GM23338 (cell line): ENCODE measurements at regions not wholly inside any gene's neighbourhood (a gene's known extent, or its start where the extent isn't known, plus 50 kb on each side); places are given as distances from the start of the nearest gene placed in this dataset.

Experiments
- ATAC-seq: fragments of 200-7000 bp; cut with Tn5 transposase; 3 replicates; pipeline ENCODE4 v1.9.1; 2020
- DNase-seq: peaks from one replicate; pipeline ENCODE4 v3.0.0-alpha.2; 2015; ENCODE audit warnings: low spot score
- H2AFZ ChIP-seq: fragments of 200-600 bp; sonication (generic); 2 replicates; pipeline ENCODE4 v1.8.0; 2016; ENCODE audit warnings: antibody characterized with exemption, mild to moderate bottlenecking, moderate library complexity
- H3F3A ChIP-seq: fragments of 200-600 bp; sonication (generic); replicated peaks from 2 replicates; pipeline ENCODE4 v1.8.0; 2017; ENCODE audit warnings: antibody characterized with exemption, mixed run types, low read depth
- H3K27ac ChIP-seq: fragments of 200-600 bp; sonication (generic); 2 replicates; pipeline ENCODE4 v1.6.1; 2016; ENCODE audit warnings: low read depth
- H3K27me3 ChIP-seq: fragments of 200-600 bp; sonication (generic); 2 replicates; pipeline ENCODE4 v1.8.0; 2016; ENCODE audit warnings: mild to moderate bottlenecking, mixed run types, moderate library complexity; ENCODE audit not compliant: insufficient read depth
- H3K36me3 ChIP-seq: fragments of 200-600 bp; sonication (generic); 2 replicates; pipeline ENCODE4 v1.8.0; 2016; ENCODE audit warnings: mild to moderate bottlenecking; ENCODE audit not compliant: insufficient read depth
- H3K4me1 ChIP-seq: fragments of 200-600 bp; sonication (generic); 2 replicates; pipeline ENCODE4 v1.8.0; 2016; ENCODE audit warnings: mild to moderate bottlenecking, moderate library complexity; ENCODE audit not compliant: insufficient read depth
- H3K4me2 ChIP-seq: fragments of 200-600 bp; sonication (generic); 2 replicates; pipeline ENCODE4 v1.7.1; 2017; ENCODE audit warnings: mixed run types
- H3K4me3 ChIP-seq: fragments of 200-600 bp; sonication (generic); 2 replicates; pipeline ENCODE4 v1.6.1; 2016; ENCODE audit warnings: mixed run types
- H3K79me2 ChIP-seq: fragments of 200-600 bp; sonication (generic); replicated peaks from 2 replicates; pipeline ENCODE4 v1.8.0; 2017; ENCODE audit warnings: mild to moderate bottlenecking; ENCODE audit not compliant: insufficient read depth
- H3K9me2 ChIP-seq: fragments of 200-600 bp; sonication (generic); 2 replicates; pipeline ENCODE4 v1.8.0; 2017; ENCODE audit not compliant: insufficient read depth
- H4K20me1 ChIP-seq: fragments of 200-600 bp; sonication (generic); replicated peaks from 2 replicates; pipeline ENCODE4 v1.8.0; 2017; ENCODE audit warnings: mild to moderate bottlenecking; ENCODE audit not compliant: insufficient read depth
- H3K27ac Mint-ChIP-seq: 2 replicates; pipeline ENCODE4 v1.8.0; 2020; ENCODE audit warnings: inconsistent platforms, mild to moderate bottlenecking, moderate library complexity, mixed read lengths
- H3K27me3 Mint-ChIP-seq: 3 replicates; pipeline ENCODE4 v1.8.0; 2022; ENCODE audit warnings: low read depth, mild to moderate bottlenecking, moderate library complexity, mixed read lengths, inconsistent platforms; ENCODE audit not compliant: insufficient read depth, poor library complexity
- H3K36me3 Mint-ChIP-seq: 3 replicates; pipeline ENCODE4 v1.8.0; 2021; ENCODE audit warnings: low read depth, mild to moderate bottlenecking, inconsistent platforms, moderate library complexity, mixed read lengths
- H3K4me1 Mint-ChIP-seq: 3 replicates; pipeline ENCODE4 v1.8.0; 2020; ENCODE audit warnings: mild to moderate bottlenecking, inconsistent platforms, mixed read lengths
- H3K4me3 Mint-ChIP-seq: 3 replicates; pipeline ENCODE4 v1.8.0; 2021; ENCODE audit warnings: moderate library complexity, mild to moderate bottlenecking, inconsistent platforms, mixed read lengths
- H3K9me3 Mint-ChIP-seq: 3 replicates; pipeline ENCODE4 v1.8.0; 2020; ENCODE audit warnings: moderate library complexity, mild to moderate bottlenecking, inconsistent platforms, mixed read lengths
- CREB1 ChIP-seq: fragments of 250-450 bp; sonication (Bioruptor Pico); IDR thresholded peaks from 2 replicates; pipeline ENCODE4 v1.5.0; 2020; ENCODE audit warnings: low read depth, mild to moderate bottlenecking, moderate library complexity
- EZH2 ChIP-seq: fragments of 200-600 bp; sonication (generic); IDR thresholded peaks from one replicate; pipeline ENCODE4 v1.8.0; 2017; ENCODE audit warnings: antibody characterized with exemption, mild to moderate bottlenecking, low read depth; ENCODE audit not compliant: unreplicated experiment
- EZH2phosphoT487 ChIP-seq: fragments of 200-600 bp; sonication (generic); IDR thresholded peaks from one replicate; pipeline ENCODE4 v1.8.1; 2018; ENCODE audit warnings: antibody characterized with exemption; ENCODE audit not compliant: unreplicated experiment
- JUNB ChIP-seq: IDR thresholded peaks from one replicate; pipeline ENCODE4 v1.6.1; 2016; ENCODE audit warnings: antibody characterized with exemption; ENCODE audit not compliant: unreplicated experiment
- NANOG ChIP-seq: IDR thresholded peaks from 2 replicates; pipeline ENCODE4 v1.6.1; 2016; ENCODE audit warnings: antibody characterized with exemption, borderline replicate concordance
- POLR2AphosphoS5 ChIP-seq: IDR thresholded peaks from 2 replicates; pipeline ENCODE4 v1.6.1; 2016; ENCODE audit warnings: antibody characterized with exemption, low read depth
- STAT1 ChIP-seq: IDR thresholded peaks from one replicate; pipeline ENCODE4 v1.6.1; 2016; ENCODE audit warnings: antibody characterized with exemption; ENCODE audit not compliant: unreplicated experiment
- ZNF114 ChIP-seq: fragments of 250-450 bp; sonication (Bioruptor Pico); IDR thresholded peaks from 2 replicates; pipeline ENCODE4 v1.5.0; 2020; ENCODE audit warnings: mild to moderate bottlenecking, moderate library complexity
- ZNF331 ChIP-seq: fragments of 250-450 bp; sonication (Bioruptor Pico); IDR thresholded peaks from 2 replicates; pipeline ENCODE4 v1.5.0; 2020; ENCODE audit warnings: low read depth, mild to moderate bottlenecking, moderate library complexity
- TF ChIP-seq, protein P1 (sequence below): IDR thresholded peaks from one replicate; pipeline ENCODE4 v1.6.1; 2018; ENCODE audit warnings: antibody characterized with exemption; ENCODE audit not compliant: unreplicated experiment
- TF ChIP-seq, protein P2 (sequence below): fragments of 250-450 bp; sonication (Bioruptor Pico); IDR thresholded peaks from 2 replicates; pipeline ENCODE4 v1.5.0; 2020; ENCODE audit warnings: mild to moderate bottlenecking, moderate library complexity
- TF ChIP-seq, protein P3 (sequence below): IDR thresholded peaks from 2 replicates; pipeline ENCODE4 v1.6.1; 2016; ENCODE audit warnings: antibody characterized with exemption

DNA sequence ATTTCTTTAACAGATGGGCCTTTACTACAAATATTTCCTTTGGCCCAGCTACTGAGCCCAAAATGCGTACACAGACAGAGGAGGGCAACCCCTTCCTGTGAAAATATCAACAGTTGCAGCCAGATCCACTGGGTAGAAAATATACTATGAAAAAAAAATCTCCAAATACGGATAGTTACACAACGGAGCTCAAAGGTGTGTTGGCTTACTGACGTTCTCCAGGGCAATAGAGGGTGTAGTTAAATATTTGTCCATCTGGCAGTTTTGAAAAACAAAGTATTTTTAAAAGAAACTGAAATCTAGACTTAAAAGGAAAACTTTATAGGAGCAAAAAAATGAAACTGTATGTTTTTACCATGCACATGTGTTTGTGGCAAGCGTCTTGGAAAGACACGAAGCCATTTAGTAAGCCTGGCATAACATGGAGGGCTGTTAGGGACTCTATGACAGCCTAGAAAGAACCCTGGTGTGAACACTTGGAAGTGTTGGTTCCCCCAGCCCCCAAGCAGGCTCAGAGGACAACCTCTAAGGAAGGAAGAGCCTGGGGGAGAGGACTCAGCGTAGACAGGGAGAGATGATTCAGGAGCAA, 157.8 kb upstream of the TRPM3 start:
- no peak for ATAC-seq
- H3K9me3 Mint-ChIP-seq: no peaks in the 10 kb centered on the region
- H3K4me1 ChIP-seq: no peaks in the 10 kb centered on the region
- no peaks in the 10 kb centered on the region for H3K9me2 ChIP-seq
- H3K36me3 ChIP-seq: no peaks in the 10 kb centered on the region
- no peak for TF ChIP-seq NANOG
- TF ChIP-seq EZH2: no peak
- TF ChIP-seq ZNF114: no peak
- no peak for DNase-seq
- no peaks in the 10 kb centered on the region for H3K4me1 Mint-ChIP-seq
- H3K4me2 ChIP-seq: no peak overlapping the region
- no peaks in the 10 kb centered on the region for H3F3A ChIP-seq
- no peak overlapping the region for H3K4me3 ChIP-seq
- H3K4me3 Mint-ChIP-seq: no peak overlapping the region
- H3K79me2 ChIP-seq: no peaks in the 10 kb centered on the region
- no peaks in the 10 kb centered on the region for H3K36me3 Mint-ChIP-seq
- no peaks in the 10 kb centered on the region for H4K20me1 ChIP-seq
- no peak overlapping the region for H3K27ac Mint-ChIP-seq
- H2AFZ ChIP-seq: no peak overlapping the region
- H3K27me3 Mint-ChIP-seq: no peaks in the 10 kb centered on the region
- H3K27me3 ChIP-seq: no peaks in the 10 kb centered on the region
- H3K27ac ChIP-seq: no peak overlapping the region

DNA sequence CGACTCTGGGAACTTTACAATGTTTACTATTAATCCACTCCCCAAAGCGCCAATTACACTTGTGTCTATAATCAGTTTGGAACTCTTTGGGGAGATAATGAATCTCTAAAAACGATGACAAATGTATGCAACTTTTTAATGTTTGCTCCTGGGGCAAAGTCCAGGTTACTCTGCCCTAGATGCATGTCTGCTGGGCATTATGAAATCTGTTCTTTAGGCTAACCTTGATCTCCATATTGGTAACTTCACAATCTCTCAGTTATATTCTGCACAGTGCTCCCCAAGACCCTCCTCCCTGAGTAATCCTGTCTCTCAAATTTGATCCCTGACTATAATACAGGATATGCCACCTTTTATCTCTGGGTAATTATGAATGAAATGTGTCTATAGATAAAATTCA, 152.2 kb upstream of the TRPM3 start:
- no peaks in the 10 kb centered on the region for H3K9me3 Mint-ChIP-seq
- H3K36me3 ChIP-seq: no peaks in the 10 kb centered on the region
- ATAC-seq: no peak
- no peaks in the 10 kb centered on the region for H3K9me2 ChIP-seq
- H3F3A ChIP-seq: no peaks in the 10 kb centered on the region
- H3K4me2 ChIP-seq: no peak overlapping the region
- no peak overlapping the region for H3K27ac ChIP-seq
- H3K27ac Mint-ChIP-seq: no peak overlapping the region
- H3K4me1 ChIP-seq: 0 out of 2 replicates have a peak, but pooled peaks cover 6% of the 10 kb centered on the region
- no peak overlapping the region for H2AFZ ChIP-seq
- no peak for DNase-seq
- H3K4me1 Mint-ChIP-seq: peaks cover 14% of the 10 kb centered on the region
- H4K20me1 ChIP-seq: no peaks in the 10 kb centered on the region
- H3K79me2 ChIP-seq: no peaks in the 10 kb centered on the region
- H3K4me3 Mint-ChIP-seq: no peak overlapping the region
- H3K27me3 Mint-ChIP-seq: no peaks in the 10 kb centered on the region
- H3K36me3 Mint-ChIP-seq: no peaks in the 10 kb centered on the region
- H3K27me3 ChIP-seq: no peaks in the 10 kb centered on the region
- H3K4me3 ChIP-seq: no peak overlapping the region
- no peak for TF ChIP-seq STAT1
- no peak for TF ChIP-seq ZNF114
- no peak for TF ChIP-seq JUNB
- no peak for TF ChIP-seq ZNF331 (CRISPR knock-in tag)
- TF ChIP-seq EZH2: no peak
- TF ChIP-seq NANOG: no peak
- TF ChIP-seq, protein P1, sequence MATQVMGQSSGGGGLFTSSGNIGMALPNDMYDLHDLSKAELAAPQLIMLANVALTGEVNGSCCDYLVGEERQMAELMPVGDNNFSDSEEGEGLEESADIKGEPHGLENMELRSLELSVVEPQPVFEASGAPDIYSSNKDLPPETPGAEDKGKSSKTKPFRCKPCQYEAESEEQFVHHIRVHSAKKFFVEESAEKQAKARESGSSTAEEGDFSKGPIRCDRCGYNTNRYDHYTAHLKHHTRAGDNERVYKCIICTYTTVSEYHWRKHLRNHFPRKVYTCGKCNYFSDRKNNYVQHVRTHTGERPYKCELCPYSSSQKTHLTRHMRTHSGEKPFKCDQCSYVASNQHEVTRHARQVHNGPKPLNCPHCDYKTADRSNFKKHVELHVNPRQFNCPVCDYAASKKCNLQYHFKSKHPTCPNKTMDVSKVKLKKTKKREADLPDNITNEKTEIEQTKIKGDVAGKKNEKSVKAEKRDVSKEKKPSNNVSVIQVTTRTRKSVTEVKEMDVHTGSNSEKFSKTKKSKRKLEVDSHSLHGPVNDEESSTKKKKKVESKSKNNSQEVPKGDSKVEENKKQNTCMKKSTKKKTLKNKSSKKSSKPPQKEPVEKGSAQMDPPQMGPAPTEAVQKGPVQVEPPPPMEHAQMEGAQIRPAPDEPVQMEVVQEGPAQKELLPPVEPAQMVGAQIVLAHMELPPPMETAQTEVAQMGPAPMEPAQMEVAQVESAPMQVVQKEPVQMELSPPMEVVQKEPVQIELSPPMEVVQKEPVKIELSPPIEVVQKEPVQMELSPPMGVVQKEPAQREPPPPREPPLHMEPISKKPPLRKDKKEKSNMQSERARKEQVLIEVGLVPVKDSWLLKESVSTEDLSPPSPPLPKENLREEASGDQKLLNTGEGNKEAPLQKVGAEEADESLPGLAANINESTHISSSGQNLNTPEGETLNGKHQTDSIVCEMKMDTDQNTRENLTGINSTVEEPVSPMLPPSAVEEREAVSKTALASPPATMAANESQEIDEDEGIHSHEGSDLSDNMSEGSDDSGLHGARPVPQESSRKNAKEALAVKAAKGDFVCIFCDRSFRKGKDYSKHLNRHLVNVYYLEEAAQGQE: no peak
- TF ChIP-seq POLR2AphosphoS5: no peak
- no peak for TF ChIP-seq EZH2phosphoT487
- no peak for TF ChIP-seq CREB1
- TF ChIP-seq, protein P2, sequence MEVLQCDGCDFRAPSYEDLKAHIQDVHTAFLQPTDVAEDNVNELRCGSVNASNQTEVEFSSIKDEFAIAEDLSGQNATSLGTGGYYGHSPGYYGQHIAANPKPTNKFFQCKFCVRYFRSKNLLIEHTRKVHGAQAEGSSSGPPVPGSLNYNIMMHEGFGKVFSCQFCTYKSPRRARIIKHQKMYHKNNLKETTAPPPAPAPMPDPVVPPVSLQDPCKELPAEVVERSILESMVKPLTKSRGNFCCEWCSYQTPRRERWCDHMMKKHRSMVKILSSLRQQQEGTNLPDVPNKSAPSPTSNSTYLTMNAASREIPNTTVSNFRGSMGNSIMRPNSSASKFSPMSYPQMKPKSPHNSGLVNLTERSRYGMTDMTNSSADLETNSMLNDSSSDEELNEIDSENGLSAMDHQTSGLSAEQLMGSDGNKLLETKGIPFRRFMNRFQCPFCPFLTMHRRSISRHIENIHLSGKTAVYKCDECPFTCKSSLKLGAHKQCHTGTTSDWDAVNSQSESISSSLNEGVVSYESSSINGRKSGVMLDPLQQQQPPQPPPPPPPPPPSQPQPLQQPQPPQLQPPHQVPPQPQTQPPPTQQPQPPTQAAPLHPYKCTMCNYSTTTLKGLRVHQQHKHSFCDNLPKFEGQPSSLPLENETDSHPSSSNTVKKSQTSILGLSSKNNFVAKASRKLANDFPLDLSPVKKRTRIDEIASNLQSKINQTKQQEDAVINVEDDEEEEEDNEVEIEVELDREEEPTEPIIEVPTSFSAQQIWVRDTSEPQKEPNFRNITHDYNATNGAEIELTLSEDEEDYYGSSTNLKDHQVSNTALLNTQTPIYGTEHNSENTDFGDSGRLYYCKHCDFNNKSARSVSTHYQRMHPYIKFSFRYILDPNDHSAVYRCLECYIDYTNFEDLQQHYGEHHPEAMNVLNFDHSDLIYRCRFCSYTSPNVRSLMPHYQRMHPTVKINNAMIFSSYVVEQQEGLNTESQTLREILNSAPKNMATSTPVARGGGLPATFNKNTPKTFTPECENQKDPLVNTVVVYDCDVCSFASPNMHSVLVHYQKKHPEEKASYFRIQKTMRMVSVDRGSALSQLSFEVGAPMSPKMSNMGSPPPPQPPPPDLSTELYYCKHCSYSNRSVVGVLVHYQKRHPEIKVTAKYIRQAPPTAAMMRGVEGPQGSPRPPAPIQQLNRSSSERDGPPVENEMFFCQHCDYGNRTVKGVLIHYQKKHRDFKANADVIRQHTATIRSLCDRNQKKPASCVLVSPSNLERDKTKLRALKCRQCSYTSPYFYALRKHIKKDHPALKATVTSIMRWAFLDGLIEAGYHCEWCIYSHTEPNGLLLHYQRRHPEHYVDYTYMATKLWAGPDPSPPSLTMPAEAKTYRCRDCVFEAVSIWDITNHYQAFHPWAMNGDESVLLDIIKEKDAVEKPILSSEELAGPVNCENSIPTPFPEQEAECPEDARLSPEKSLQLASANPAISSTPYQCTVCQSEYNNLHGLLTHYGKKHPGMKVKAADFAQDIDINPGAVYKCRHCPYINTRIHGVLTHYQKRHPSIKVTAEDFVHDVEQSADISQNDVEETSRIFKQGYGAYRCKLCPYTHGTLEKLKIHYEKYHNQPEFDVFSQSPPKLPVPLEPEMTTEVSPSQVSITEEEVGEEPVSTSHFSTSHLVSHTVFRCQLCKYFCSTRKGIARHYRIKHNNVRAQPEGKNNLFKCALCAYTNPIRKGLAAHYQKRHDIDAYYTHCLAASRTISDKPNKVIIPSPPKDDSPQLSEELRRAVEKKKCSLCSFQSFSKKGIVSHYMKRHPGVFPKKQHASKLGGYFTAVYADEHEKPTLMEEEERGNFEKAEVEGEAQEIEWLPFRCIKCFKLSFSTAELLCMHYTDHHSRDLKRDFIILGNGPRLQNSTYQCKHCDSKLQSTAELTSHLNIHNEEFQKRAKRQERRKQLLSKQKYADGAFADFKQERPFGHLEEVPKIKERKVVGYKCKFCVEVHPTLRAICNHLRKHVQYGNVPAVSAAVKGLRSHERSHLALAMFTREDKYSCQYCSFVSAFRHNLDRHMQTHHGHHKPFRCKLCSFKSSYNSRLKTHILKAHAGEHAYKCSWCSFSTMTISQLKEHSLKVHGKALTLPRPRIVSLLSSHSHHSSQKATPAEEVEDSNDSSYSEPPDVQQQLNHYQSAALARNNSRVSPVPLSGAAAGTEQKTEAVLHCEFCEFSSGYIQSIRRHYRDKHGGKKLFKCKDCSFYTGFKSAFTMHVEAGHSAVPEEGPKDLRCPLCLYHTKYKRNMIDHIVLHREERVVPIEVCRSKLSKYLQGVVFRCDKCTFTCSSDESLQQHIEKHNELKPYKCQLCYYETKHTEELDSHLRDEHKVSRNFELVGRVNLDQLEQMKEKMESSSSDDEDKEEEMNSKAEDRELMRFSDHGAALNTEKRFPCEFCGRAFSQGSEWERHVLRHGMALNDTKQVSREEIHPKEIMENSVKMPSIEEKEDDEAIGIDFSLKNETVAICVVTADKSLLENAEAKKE (CRISPR knock-in tag): no peak
- TF ChIP-seq, protein P3, sequence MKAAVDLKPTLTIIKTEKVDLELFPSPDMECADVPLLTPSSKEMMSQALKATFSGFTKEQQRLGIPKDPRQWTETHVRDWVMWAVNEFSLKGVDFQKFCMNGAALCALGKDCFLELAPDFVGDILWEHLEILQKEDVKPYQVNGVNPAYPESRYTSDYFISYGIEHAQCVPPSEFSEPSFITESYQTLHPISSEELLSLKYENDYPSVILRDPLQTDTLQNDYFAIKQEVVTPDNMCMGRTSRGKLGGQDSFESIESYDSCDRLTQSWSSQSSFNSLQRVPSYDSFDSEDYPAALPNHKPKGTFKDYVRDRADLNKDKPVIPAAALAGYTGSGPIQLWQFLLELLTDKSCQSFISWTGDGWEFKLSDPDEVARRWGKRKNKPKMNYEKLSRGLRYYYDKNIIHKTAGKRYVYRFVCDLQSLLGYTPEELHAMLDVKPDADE: no peak
